Activated CD8-positive, alpha-beta T cell treated with anti-CD3 and anti-CD28 coated beads for 36 hours (primary cell): ENCODE measurements at regions not wholly inside any gene's neighbourhood (a gene's known extent, or its start where the extent isn't known, plus 50 kb on each side); places are given as distances from the start of the nearest gene placed in this dataset.

ENCODE experiments used
- ATAC-seq: fragments of 200-7000 bp; cut with Tn5 transposase; one replicate; pipeline ENCODE4 v1.10.0; 2021; ENCODE audit warnings: mild to moderate bottlenecking, moderate library complexity
- CTCF ChIA-PET: fragments of 350-600 bp; sonication (Branson Sonifier 250); formaldehyde crosslinking; loops from one replicate; lab custom pipeline; 2021; ENCODE audit warnings: antibody characterized with exemption; lab: Charles Lee
- POLR2A ChIA-PET: fragments of 350-600 bp; sonication (Branson Sonifier 250); formaldehyde crosslinking; loops from one replicate; lab custom pipeline; 2021; ENCODE audit warnings: antibody characterized with exemption; lab: Charles Lee
- DNase-seq: peaks from one replicate; pipeline ENCODE4 v3.0.0-alpha.2; 2020
- H3K27ac Mint-ChIP-seq: one replicate; pipeline ENCODE4 v1.8.0; 2021; ENCODE audit warnings: mild to moderate bottlenecking, mixed read lengths
- H3K27me3 Mint-ChIP-seq: one replicate; pipeline ENCODE4 v1.8.0; 2021; ENCODE audit warnings: mixed read lengths
- H3K36me3 Mint-ChIP-seq: one replicate; pipeline ENCODE4 v1.8.0; 2021; ENCODE audit warnings: low read depth, mixed read lengths
- H3K4me1 Mint-ChIP-seq: one replicate; pipeline ENCODE4 v1.8.0; 2021; ENCODE audit warnings: low read depth, mixed read lengths
- H3K4me3 Mint-ChIP-seq: one replicate; pipeline ENCODE4 v1.8.0; 2021; ENCODE audit warnings: mild to moderate bottlenecking, moderate library complexity, mixed read lengths
- H3K9me3 Mint-ChIP-seq: one replicate; pipeline ENCODE4 v1.8.0; 2021; ENCODE audit warnings: mixed read lengths
- intact Hi-C: fragments of 100-400 bp; cut with micrococcal nuclease; formaldehyde crosslinking; loops from one replicate; pipeline ENCODE4 v1.10.0; 2022
- TF ChIP-seq, protein P1 (sequence below): fragments of 200-600 bp; IDR thresholded peaks from one replicate; pipeline ENCODE4 v1.8.0; 2022; ENCODE audit warnings: antibody characterized with exemption, mild to moderate bottlenecking

DNA sequence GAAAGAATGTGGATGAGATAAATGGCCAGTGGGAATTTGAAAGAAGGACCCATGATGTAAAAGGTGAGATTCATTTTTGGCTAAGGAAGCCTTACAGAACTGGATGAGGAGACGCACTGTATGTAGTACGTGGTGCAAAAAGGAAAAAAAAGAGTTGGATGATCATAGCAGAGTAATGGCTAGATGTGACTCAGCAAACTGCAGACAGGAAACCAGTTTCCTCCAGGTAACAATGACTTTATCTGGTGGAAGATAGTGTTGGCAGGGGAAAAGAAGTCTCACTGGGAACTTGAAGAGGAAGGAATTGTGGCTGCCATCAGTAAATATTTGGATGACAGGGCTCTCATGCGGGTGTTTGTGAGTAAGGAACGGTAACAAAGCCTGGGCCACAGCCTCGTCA is 243.2 kb downstream of the CPE start:
- Mint-ChIP-seq H3K27ac (no peak overlapping the region), H3K4me1 (no peaks in the 10 kb centered on the region), H3K36me3 (no peaks in the 10 kb centered on the region), H3K4me3 (no peak overlapping the region), H3K9me3 (peaks cover 3% of the 10 kb centered on the region), H3K27me3 (no peaks in the 10 kb centered on the region)
- intact Hi-C loops = no loop called here
- DNase-seq (no peak), ATAC-seq (no peak)
- TF ChIP-seq, protein P1, sequence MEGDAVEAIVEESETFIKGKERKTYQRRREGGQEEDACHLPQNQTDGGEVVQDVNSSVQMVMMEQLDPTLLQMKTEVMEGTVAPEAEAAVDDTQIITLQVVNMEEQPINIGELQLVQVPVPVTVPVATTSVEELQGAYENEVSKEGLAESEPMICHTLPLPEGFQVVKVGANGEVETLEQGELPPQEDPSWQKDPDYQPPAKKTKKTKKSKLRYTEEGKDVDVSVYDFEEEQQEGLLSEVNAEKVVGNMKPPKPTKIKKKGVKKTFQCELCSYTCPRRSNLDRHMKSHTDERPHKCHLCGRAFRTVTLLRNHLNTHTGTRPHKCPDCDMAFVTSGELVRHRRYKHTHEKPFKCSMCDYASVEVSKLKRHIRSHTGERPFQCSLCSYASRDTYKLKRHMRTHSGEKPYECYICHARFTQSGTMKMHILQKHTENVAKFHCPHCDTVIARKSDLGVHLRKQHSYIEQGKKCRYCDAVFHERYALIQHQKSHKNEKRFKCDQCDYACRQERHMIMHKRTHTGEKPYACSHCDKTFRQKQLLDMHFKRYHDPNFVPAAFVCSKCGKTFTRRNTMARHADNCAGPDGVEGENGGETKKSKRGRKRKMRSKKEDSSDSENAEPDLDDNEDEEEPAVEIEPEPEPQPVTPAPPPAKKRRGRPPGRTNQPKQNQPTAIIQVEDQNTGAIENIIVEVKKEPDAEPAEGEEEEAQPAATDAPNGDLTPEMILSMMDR = no peak
- CTCF ChIA-PET = no interaction called here
- POLR2A ChIA-PET = no interaction called here

DNA sequence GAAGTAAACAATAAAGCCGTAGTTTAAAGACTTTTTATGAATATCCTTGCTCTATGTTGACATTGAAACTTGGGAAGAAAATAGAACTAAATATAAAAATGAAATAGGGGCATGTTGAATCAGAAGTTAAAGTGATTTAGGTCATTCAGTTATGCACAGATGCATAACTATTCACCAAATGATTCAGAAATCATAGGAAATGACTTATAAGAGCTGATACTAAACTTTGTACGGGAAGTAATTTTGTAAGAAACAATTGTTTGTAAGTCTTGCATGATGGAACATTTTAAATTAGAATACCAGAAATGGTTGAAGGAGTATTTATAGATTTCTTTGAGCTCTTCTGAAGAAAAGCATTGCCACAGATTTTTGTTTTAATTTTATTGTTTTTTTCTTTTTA is 246.5 kb downstream of the CPE start:
- Mint-ChIP-seq H3K27me3 (no peaks in the 10 kb centered on the region), H3K4me3 (no peak overlapping the region), H3K4me1 (no peaks in the 10 kb centered on the region), H3K36me3 (no peaks in the 10 kb centered on the region), H3K9me3 (no peaks in the 10 kb centered on the region), H3K27ac (no peak overlapping the region)
- no peak for DNase-seq
- ChIA-PET POLR2A (no interaction called here), CTCF (no interaction called here)
- TF ChIP-seq, protein P1 = no peak
- intact Hi-C loops = no loop called here
- ATAC-seq = no peak

DNA sequence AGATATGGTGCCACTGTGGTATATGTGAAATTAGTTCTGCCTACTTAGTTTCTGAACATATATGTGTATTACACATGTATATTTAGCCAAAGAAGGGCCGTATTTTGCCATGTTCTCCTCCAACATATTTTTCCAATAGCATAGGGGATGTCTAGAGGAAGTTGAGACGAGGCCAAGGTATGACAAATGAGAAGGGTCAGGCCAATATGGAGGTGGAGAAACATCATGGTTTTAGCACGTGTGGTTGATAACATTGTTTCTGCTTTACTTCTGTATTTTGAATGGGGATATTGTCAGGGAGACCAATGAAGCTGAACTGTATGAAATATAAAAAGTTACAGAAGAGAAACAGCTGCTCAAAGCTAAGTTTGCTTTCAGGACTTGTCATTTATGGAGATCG is 246.7 kb upstream of the TLL1 start:
- TF ChIP-seq, protein P1 = no peak
- no peaks in the 10 kb centered on the region for H3K9me3 Mint-ChIP-seq
- DNase-seq (no peak), ATAC-seq (no peak)
- no peaks in the 10 kb centered on the region for H3K36me3 Mint-ChIP-seq
- POLR2A ChIA-PET = no interaction called here
- H3K27ac Mint-ChIP-seq = no peak overlapping the region
- no peaks in the 10 kb centered on the region for H3K4me1 Mint-ChIP-seq
- H3K4me3 Mint-ChIP-seq = no peak overlapping the region
- CTCF ChIA-PET = interaction anchor here (1.3 kb wide), 1 partner anchor 15 kb away, joined by 3 read pairs; no protein-coding TSS in a partner anchor
- no peaks in the 10 kb centered on the region for H3K27me3 Mint-ChIP-seq
- intact Hi-C loops = no loop called here

DNA sequence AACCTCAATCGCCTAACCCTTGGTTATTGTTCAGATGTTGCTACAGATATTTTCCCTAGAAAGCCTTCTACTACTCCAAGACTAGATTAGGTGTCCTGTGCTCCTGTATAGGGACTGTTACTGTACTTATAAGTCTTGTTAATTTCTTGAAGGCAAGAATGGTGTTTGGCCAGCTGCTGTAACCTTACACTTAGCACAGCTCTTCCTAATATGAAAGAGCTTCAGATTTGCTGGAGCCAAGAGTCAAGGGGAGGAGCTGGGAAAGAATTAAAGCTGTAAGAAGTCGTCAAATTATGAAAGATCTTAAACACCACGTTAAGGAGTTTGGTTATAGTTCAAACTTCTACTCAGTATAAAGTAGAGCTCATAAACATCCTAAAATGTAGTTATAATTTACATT is 245.9 kb upstream of the TLL1 start:
- ChIA-PET POLR2A (no interaction called here), CTCF (interaction anchor here (1.3 kb wide), 1 partner anchor 15 kb away, joined by 3 read pairs; no protein-coding TSS in a partner anchor)
- no peaks in the 10 kb centered on the region for H3K9me3 Mint-ChIP-seq
- DNase-seq = no peak
- no peak overlapping the region for H3K4me3 Mint-ChIP-seq
- no peak overlapping the region for H3K27ac Mint-ChIP-seq
- H3K36me3 Mint-ChIP-seq = no peaks in the 10 kb centered on the region
- no peaks in the 10 kb centered on the region for H3K4me1 Mint-ChIP-seq
- no peaks in the 10 kb centered on the region for H3K27me3 Mint-ChIP-seq
- TF ChIP-seq, protein P1 = no peak
- intact Hi-C loops = no loop called here
- no peak for ATAC-seq

DNA sequence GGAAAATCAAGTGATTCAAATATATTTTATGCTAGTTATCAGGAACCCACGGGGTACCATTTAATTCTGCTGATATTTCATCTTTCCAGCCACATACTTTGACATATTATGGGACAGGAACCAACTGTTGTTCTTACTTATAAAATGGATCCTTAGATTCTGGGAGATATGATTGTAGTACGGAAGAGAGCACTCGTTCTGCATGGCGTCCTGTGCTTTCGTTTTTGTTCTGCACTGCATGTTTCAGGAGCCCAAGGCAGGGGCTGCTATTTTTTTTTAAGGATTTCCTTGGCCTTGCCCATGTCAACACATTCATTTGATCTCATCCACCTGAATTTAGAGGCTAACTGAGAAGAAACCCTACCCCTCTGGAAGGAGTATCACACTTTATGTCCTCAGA is 245.5 kb upstream of the TLL1 start:
- no peaks in the 10 kb centered on the region for H3K36me3 Mint-ChIP-seq
- no peaks in the 10 kb centered on the region for H3K27me3 Mint-ChIP-seq
- ATAC-seq = no peak
- POLR2A ChIA-PET = no interaction called here
- TF ChIP-seq, protein P1 = no peak
- H3K9me3 Mint-ChIP-seq = no peaks in the 10 kb centered on the region
- no peak for DNase-seq
- intact Hi-C loops = no loop called here
- no peak overlapping the region for H3K4me3 Mint-ChIP-seq
- H3K27ac Mint-ChIP-seq = no peak overlapping the region
- no peaks in the 10 kb centered on the region for H3K4me1 Mint-ChIP-seq
- CTCF ChIA-PET = no interaction called here
